ENCODE measurements at regions not wholly inside any gene's neighbourhood (a gene's known extent, or its start where the extent isn't known, plus 50 kb on each side); places are given as distances from the start of the nearest gene placed in this dataset.

- in situ Hi-C loops (cut with HindIII; ENCODE audit: low pct_ligation_motif_present, low pct_unique_long_range_greater_than_20kb, low sequenced_read_pairs) = loop anchor here (25.0 kb wide), 1 partner anchor 377 kb away; the partner anchor contains the start of gene CIPC
- DNase-seq = peak; percentile 44
Observed at GRCh38 chr14:76710056-76711010, 50.9 kb upstream of the VASH1 start.

Data from ACHN (cell line).